ENCODE measurements at regions not wholly inside any gene's neighbourhood (a gene's known extent, or its start where the extent isn't known, plus 50 kb on each side); places are given as distances from the start of the nearest gene placed in this dataset.

DNA sequence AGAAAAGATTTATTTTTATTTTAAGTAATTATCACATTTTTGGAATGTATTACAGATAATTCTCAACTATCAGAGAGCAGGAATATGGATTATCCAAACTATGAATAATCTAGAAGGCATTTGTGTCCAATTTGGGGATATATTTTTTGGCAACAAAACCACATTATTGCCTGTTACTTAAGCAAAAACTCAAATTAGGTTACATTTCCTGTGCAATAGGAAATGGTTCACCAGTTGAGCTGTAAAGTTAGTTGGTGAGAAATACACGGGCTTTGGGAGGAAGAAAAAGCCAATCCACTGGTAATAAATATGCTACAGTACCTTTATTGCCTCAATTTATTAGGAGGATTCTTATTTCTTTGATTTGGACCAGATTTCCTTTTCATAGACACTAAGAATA is 1075.2 kb downstream of the PCDH9 start:
- TF ChIP-seq, protein P1, sequence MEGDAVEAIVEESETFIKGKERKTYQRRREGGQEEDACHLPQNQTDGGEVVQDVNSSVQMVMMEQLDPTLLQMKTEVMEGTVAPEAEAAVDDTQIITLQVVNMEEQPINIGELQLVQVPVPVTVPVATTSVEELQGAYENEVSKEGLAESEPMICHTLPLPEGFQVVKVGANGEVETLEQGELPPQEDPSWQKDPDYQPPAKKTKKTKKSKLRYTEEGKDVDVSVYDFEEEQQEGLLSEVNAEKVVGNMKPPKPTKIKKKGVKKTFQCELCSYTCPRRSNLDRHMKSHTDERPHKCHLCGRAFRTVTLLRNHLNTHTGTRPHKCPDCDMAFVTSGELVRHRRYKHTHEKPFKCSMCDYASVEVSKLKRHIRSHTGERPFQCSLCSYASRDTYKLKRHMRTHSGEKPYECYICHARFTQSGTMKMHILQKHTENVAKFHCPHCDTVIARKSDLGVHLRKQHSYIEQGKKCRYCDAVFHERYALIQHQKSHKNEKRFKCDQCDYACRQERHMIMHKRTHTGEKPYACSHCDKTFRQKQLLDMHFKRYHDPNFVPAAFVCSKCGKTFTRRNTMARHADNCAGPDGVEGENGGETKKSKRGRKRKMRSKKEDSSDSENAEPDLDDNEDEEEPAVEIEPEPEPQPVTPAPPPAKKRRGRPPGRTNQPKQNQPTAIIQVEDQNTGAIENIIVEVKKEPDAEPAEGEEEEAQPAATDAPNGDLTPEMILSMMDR (IDR thresholded peaks at IDR 0.05; ENCODE audit: low read depth, low read length, poor library complexity, severe bottlenecking): no peak
- TF ChIP-seq EZH2phosphoT487 (IDR thresholded peaks at IDR 0.05; ENCODE audit: borderline replicate concordance, low read length): no peak
